Erythroblast (primary cell): ENCODE measurements at regions not wholly inside any gene's neighbourhood (a gene's known extent, or its start where the extent isn't known, plus 50 kb on each side); places are given as distances from the start of the nearest gene placed in this dataset.
"Not testable (repeated sequence)": the region's sequence is repeated elsewhere in the genome, so short reads cannot be mapped to it uniquely, and the experiment has no call there.

Experiments used
- DNase-seq, 2 experiments: peaks; one replicate each; lab custom pipeline; 2025; lab: John Stamatoyannopoulos, UW
- GATA1 ChIP-seq: IDR thresholded peaks from 2 replicates; pipeline ENCODE4 v1.6.1; 2011; ENCODE audit warnings: low read depth, mild to moderate bottlenecking, control low read depth, low read length, moderate library complexity
- POLR2A ChIP-seq: IDR thresholded peaks from 2 replicates; pipeline ENCODE4 v1.6.1; 2011; ENCODE audit warnings: mild to moderate bottlenecking, low read length

DNA sequence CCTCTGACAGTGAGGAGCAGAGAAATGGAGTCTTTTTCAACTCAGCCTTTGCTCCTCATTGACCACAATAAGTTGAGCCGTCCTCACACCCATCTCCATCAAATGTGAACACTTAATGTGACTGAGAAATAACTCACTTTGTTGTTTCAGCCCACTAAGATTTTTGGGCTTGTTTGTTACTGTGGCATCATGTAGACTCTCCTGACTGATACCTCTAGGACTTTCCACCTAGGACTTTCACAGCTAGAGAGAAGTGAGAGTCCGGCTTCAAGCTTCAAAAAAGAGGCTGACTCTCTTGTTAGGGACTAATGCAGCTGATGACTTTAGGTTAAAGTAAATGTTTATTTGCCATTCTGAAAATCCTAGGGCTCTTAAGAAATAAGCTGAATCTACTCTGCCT, 435.0 kb downstream of the TMEM114 start:
- no peak for DNase-seq
- TF ChIP-seq POLR2A (no peak), GATA1 (no peak)

DNA sequence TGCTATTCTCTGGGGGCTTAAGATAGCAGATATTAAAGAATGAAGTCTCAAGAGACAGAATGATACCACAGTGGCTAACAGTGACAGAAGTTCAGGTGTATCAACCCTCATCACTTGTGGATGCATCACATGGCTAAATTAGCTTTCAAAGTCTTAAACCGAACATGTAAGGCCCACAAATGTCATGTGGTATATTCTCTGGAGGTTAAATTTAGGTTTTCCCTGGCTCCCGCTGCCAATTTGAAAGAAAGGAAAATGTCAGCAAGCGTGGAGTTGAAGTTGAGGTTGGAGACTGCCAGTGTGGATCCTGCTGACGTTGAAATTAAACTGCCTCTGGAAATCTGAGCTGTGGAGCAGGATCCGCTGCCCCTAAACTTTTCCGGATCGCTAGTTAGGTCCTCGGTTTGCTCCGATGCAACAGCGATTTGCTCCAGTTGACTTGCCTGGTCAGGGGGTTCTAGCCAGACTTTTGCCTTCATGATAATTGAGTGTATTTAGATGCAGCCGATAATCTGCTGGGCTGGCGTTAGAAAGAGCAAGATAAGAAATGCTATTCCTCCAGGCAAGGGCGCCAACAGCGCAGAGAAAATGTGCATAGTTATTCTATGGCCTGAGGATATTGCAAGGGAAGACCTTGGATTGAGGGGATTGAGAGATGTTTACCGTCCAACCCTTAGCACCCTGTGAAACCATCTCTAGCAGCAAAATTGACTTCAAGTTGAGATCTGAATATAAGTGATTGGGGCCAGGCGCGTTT, 443.9 kb downstream of the TMEM114 start:
- DNase-seq: no peak

DNA sequence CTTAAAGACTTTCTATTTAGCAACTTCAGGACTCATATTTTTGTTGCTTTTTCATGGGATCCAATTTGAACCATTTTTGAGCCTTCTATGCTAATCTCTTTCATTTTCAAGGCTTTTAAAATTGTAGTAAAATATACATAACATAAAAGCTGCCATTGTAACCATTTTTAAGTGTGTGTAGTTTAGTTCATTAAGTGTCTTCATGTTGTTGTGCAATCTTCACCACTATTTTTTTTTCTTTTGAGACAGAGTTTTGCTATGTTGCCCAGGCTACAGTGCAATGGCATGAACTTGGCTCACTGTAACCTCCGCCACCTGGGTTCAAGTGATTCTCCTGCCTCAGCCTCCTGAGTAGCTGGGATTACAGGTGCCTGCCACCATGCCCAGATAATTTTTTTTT, 451.6 kb downstream of the TMEM114 start:
- no peak for DNase-seq
- TF ChIP-seq POLR2A: no peak
- TF ChIP-seq GATA1: no peak

More for the DNA sequence above, 443.9 kb downstream of the TMEM114 start:
- TF ChIP-seq POLR2A (no peak), GATA1 (no peak)

DNA sequence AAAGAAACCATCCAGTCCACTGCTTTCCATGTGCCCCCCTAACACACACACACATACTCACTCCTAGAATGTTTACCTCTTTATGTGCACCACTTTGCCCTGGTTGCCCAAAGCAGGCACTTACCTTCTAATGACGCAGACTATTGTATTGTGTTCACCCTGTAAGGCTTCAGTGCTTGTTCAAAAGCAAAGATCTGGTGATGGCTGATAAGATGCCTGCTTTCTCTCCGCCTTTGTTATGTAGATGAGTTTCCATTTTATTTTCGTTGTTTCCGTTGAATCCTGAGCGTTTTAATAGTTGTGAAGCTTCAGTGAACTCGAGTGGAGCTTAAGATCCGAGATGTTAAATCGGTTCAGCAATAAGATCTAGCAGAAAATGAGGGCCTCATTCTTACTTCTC, 452.7 kb downstream of the TMEM114 start:
- TF ChIP-seq POLR2A: no peak
- TF ChIP-seq GATA1: no peak
- DNase-seq: no peak

DNA sequence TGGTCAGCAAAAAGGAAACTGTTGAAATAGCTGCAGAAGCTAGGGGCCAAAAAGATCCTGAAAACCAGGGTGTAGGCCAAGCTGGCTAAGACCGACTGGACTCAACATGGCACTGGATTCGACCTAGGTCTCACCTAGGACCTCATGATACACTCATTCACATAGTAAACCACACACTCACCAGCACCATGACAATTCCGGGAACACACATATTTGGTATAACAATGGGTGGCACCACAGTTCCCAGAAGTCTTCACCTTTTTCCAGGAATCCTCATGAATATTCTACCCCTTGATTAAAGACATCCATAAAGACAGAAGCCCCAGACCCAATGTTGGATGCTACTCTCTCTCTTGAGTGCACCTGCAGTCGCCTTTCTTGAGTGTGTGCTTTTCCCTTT, 460.1 kb downstream of the TMEM114 start:
- DNase-seq: no peak
- TF ChIP-seq POLR2A (no peak), GATA1 (no peak)

DNA sequence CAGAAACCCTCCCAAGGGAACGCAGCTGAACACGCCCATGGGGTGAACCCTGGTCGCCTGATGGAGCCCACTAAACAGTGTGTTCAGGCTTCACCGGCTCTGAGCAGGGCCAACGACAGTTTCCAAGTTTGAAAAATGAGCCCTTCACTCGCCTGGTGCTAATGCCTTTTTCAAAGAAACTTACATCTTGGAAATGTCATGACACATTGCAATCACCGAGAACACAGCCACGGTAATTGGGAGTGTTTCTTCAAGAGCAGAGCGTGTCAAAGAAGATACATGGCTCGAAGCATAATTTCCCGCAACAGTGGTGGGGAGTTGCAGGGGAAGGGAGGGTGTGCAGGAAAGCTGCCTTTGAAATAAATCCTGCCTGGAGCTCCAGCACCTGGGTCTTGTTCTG, 463.2 kb downstream of the TMEM114 start:
- no peak for DNase-seq
- no peak for TF ChIP-seq POLR2A
- no peak for TF ChIP-seq GATA1

DNA sequence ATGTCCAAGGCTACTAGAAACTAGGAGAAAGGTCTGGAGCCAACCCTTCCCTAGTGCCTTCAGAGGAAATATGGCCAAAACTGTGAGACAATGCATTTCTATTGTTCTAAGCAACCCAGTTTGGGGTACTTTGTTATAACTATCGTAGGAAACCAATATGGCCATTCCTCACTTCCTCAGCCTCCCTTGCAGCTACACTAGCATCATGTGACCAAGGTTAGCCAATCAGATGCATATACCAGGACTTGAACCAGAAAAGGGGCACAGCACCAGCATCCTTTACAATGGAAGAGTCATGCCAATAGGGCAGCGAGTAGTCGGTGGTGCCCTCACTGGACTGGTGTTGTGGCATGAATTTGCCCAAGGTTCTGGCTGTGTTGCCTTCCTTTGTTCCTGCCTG, 464.0 kb downstream of the TMEM114 start:
- no peak for DNase-seq
- TF ChIP-seq POLR2A (no peak), GATA1 (no peak)

DNA sequence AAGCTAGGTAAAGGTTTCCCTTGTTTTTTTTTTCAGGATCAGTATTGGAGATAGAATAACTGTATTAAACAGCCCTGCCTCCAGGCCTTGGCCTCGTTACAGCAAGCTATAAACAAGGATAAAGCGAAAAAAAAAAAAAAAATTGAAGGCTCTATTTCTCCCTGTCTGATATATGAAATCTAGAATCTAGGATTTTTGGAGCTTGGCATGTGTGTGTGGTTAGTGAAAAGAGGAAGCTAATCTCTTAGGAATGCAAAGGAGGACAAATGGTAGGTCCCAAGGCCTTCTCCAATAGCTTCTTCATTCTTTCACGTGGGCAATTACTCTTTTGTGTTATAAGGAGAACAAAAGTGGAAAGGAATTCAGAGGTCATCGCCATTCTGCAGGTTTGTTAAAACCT, 470.3 kb downstream of the TMEM114 start:
- TF ChIP-seq GATA1 (no peak), POLR2A (no peak)
- no peak for DNase-seq

DNA sequence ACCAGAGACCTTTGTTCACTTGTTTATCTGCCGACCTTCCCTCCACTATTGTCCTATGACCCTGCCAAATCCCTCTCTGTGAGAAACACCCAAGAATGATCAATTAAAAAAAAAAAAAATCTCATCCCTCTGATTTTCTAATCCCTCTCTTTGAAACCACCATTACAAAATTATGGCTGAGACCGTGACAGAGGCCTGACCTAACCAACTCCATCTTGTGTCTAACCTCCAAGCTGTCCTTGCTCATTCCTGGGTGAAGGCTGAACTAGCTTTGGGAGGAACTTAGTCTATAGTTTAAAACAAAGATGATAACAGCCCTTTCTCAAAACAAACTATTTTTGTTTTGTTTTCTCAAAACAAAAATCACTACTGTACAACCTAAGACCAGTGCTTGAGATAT, 474.5 kb downstream of the TMEM114 start:
- no peak for TF ChIP-seq GATA1
- no peak for DNase-seq

DNA sequence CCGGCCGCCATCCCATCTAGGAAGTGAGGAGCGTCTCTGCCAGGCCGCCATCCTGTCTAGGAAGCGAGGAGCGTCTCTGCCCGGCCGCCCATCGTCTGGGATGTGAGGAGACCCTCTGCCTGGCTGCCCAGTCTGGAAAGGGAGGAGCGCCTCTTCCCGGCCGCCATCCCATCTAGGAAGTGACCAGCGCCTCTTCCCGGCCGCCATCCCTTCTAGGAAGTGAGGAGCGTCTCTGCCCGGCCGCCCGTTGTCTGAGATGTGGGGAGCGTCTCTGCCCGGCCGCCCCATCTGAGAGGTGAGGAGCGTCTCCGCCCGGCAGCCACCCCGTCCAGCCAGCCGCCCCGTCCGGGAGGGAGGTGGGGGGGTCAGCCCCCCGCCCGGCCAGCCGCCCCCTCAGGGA, 475.4 kb downstream of the TMEM114 start:
- DNase-seq: not testable (repeated sequence)

DNA sequence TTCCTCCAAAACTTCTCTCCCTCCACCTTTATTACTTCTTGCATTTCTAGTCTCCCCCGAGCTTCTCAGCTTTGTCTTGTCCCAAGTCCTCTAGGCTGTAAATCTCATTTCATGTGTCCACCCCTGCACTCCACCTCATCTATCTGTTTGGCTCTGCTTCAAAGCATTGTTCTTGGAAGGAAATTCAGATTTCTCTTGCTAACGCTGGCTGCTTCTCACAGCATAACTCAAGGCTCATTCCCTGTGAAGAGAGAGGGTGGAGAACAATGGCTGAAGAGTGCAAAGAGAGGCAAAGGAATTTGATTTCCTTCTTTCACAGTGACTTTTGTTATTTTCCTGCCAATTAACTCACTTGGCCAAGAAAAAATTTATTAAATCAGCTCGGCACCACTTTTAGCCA, 476.5 kb downstream of the TMEM114 start:
- TF ChIP-seq POLR2A (no peak), GATA1 (no peak)
- DNase-seq: no peak

DNA sequence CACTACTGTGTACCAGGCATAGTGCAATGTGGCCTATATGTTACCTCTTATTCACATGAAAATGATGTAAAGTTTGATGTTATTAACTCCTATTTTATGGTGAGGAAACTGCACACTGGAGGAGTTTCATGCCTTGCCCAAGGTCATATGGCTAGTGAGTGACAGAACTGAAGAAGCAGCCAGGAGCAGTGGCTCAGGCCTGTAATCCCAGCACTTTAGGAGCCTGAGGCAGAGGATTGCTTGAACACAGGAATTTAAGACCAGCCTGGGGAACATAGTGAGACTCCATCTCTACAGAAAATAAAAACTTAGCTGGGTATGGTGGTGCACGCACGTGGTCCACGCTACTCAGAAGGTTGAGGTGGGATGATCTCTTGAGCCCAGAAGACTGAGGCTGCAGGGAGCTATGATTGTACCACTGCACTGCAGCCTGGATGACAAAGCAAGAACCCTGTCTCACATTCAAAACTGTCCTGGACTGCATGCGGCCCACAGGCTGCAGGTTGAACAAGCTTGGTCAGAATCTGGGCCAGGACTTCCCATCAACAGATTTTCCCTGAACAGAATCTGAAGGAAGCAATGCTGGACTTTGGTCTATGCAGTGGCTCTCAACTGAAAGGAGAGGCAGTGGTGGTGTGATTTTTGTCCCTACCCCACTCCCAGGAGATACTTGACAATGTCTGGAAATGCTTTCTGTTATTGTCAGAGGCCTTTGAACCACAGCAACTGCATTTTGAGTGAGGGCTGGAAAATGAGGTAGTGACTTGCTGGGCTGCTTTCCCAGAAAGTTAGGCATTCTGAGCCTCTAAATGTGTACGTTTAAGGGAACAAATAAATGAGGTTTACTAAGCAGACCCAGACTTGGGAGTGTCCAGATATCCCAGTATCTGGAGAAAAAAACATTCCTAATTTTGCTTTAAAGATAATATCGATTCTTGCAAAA, 479.5 kb downstream of the TMEM114 start:
- no peak for TF ChIP-seq GATA1
- no peak for TF ChIP-seq POLR2A
- DNase-seq: no peak

DNA sequence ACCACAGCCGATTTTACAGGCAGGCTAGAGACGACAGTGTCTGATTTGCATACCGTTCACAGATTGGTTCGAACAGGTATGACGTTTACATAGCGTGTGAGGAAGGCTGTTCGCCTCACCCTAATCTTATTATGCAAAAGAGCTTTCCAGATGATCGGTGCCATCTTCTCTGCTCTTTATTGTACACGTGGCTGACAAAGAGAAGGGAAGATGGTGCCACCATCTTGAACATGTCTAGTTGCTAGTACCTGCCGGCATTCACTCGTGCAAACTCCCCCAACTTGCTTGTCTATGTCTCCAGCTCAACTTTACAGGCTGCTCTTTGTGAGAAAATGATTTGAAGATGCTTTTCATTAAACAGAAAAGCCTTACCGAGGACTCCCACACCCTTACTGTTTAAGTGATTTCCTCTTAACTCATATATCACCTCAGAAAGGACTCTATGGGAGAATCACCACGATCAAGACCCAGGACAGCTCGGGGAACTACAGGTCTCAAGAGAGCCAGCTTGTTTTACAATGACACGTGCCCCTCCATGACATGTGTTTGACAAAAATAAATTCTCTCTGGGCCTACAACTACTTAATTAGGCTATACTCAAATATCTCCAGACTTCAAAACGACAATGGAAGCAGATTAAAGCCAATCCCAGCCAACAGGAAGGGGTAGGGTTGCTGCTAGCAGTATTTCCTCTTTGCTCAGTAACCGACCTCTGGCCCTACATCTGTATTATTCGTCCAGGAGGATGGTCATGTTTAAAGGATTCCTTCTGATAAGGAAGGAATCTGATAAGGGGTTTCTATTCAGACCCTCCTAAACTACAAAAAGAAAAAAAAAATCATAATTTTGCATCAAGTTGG, 480.6 kb downstream of the TMEM114 start:
- TF ChIP-seq GATA1: no peak
- no peak for TF ChIP-seq POLR2A
- DNase-seq: no peak

DNA sequence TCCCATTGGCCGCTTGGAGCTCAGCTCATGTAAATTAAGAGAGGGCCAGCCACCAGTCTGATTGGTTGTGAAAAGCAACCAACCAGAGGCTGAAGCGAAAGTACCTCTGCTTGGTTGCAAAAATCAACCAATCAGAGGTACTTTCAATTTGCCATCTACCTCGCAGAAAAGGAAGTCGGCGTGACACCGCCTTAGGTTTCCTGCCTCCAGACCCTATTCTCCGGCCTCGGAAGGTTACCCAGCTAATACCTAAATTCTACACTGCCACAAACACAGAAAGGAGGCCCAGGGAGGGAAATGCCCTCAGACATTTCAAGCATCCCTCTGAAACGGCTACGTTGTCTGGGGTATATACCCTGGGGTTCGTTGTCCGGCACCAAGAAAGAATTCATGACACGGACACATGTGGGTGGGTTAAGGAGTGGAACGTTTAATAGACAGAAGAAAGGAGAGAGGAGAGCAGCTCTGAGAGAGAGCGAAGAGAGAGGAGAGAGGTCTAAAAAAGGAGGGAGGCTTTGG, 481.3 kb downstream of the TMEM114 start:
- no peak for TF ChIP-seq POLR2A
- no peak for TF ChIP-seq GATA1
- no peak for DNase-seq
